ENCODE measurements at regions not wholly inside any gene's neighbourhood (a gene's known extent, or its start where the extent isn't known, plus 50 kb on each side); places are given as distances from the start of the nearest gene placed in this dataset.

DNA sequence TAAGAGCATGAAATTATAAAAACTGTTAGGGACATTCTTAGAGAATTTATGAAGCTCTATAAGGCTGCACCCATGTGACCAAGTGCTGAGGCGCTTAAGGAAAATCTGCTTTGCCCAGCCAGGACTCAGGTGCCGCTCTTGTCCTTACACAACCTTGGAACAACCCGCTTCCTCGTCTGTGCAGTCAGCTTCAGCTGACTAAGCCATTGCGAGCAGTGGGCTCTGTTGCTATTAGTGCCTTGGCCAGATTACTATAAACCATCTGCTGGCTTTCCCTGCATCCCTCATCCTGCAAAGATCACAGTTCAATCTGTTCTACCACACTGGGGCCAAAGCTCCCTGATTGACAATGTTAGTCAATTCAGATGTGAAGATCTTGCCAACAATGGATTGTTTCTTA, 89.1 kb upstream of the E2F3 start:
- in situ Hi-C loops (cut with MboI; ENCODE audit: low sequenced_read_pairs) = no loop called here

DNA sequence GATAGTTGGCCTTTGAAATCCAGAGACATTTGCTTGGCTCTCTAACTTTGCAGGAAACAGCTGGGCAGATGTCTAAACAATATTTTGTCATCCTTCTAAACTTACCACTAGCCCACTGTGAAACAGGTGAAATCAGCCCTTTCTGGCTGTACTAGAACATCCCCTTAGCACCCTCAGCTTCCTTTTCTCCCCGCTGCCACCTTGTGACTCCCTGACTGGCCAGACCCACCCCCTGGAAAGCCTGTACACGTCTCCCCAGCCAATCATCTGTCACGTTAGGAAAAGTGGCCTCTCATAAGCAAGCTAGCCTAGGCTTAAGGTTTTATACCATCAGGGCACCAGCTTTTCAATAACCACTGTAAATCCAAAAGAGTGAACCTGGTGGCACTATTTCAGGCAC, 88.6 kb upstream of the E2F3 start:
- in situ Hi-C loops (cut with MboI; ENCODE audit: low sequenced_read_pairs) = no loop called here

DNA sequence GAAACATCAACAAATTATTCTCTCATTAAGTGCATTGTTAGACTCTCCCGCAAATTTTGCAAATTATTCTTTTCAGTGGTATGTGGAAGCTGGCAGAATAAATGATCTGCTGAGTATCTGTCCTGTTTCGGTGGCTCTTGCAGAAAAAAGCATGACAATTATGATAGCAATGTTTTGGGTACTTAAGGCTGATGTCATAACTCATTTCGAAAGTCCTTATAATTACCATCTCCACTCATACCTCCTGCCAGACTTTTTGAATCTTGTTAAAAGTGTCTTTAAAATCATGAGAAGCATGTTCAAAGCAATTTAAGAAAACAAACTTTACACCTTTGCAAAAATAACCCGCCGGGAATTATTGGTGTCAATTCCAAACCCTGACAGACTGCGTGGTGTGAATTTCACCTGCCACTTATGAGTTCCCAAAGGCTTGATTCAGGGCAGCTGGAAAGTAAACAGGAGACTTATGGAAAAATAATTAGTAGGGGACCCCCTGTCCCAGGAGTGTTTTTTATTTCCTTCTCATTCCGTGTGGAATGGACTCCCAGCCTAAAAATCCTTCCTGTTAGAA, 87.6 kb upstream of the E2F3 start:
- in situ Hi-C loops (cut with MboI; ENCODE audit: low sequenced_read_pairs) = no loop called here

DNA sequence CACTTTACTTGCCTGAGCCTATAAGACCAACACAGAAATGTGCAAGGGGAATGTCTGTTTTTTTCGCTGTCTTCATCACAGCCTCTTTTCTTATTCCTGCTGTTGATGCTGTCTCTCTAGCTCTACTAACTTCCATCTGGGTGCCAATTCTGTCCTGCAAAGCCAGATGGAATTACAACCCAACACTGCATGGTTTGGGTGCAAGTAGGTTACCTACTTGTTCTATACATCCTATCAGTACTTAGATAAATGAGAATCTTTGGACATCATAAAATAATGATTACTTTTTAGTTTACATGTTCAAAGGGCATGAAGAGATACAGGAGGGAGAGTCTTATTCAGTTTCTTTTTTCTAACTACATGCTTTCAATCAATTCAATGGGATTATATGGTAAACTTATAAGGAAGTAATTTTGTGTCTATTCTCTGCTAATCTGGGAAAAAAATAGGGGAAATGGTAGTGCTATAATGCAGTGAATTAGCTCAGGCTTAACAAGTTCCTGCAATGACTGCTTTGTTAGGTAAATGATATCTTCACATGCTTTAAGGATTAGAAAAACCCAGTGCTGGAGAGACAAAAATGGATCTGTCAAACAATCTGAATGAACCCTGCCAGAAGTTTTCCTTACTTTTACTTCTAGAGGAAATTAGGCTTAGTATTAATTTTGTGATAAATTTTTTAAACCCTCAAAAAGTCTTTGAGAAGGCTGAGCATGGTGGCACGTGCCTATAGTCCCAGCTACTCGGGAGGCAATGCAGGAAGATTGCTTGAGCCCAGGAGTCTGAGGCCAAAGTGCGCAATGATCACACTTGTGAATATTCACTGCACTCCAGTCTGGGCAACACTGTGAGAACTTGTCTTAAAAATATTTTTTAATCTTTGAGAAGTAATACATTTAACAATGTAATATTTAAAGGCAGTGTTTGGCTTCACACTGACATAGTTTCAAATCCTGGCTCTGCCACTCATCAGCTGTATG, 86.5 kb upstream of the E2F3 start:
- in situ Hi-C loops (cut with MboI; ENCODE audit: low sequenced_read_pairs) = no loop called here

DNA sequence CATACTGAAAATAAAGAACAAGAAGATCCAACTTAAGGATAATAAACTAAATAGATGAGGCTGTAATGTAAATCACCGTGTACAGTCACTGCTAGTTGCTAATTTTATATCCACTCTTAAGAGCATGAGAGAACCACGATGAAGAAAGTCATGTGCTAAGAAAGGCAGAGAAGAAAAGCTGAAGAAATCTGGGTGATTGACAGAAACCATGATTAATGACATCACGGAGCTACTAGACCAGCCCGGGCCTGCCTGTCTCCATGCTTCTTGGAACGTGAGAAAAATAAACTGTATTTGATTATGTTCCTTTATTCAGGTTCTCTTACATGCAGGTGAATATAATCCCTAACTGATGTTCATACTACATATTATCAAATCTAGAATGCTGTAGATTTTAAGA, 84.2 kb upstream of the E2F3 start:
- in situ Hi-C loops (cut with MboI; ENCODE audit: low sequenced_read_pairs) = no loop called here

DNA sequence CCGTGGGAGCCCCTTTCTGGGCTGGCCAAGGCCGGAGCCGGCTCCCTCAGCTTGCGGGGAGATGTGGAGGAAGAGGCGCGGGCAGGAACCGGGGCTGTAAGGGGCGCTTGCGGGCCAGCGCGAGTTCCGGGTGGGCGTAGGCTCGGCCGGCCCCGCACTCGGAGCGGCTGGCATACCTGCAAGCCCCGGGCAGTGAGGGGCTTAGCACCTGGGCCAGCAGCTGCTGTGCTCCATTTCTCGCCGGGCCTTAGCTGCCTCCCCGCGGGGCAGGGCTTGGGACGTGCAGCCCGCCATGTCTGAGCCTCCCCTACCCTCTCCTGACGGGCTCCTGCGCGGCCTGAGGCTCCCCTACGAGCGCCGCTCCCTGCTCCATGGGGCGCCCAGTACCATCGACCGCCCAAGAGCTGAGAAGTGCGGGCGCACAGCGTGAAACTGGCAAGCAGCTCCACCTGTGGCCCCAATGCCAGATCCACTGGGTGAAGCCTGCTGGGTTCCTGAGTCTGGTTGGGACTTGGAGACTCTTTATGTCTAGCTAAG, 82.8 kb upstream of the E2F3 start:
- in situ Hi-C loops (cut with MboI; ENCODE audit: low sequenced_read_pairs) = no loop called here

DNA sequence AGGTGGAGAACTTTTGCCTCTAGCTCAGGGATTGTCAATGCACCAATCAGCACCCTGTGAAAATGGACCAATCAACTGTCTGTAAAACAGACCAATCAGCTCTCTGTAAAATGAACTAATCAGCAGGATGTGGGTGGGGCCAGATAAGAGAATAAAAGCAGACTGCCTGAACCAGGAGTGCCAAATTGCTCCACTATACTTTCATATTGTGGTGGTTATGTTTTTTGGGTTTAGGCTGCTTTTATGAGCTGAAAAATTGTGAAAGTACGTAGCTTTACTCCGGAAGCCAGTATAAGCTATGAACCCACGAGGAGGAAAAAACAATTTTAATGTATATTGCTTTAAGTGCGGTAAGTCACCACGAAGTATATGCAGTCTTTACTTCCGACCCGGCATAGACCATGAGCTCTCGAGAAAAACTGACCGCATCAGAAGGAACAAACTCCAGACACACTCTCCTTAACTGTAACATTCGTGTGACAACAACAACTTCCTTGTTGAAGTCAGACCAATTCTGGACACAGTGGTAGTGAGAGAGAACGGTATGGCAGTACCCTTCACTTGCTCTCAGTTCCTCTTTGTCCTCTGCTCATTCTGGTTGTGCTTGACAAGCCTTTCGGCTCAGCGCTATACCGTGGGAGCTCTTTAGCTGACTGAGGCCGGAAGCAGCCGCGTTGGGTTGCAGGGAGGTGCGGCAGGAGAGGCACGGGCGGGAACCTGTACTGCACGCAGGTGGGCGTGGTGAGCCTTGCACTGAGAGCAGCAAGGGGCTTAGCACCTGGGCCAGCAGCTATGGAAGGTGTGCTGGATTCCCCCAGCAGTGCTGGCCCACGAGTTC, 81.9 kb upstream of the E2F3 start:
- in situ Hi-C loops (cut with MboI; ENCODE audit: low sequenced_read_pairs) = no loop called here

DNA sequence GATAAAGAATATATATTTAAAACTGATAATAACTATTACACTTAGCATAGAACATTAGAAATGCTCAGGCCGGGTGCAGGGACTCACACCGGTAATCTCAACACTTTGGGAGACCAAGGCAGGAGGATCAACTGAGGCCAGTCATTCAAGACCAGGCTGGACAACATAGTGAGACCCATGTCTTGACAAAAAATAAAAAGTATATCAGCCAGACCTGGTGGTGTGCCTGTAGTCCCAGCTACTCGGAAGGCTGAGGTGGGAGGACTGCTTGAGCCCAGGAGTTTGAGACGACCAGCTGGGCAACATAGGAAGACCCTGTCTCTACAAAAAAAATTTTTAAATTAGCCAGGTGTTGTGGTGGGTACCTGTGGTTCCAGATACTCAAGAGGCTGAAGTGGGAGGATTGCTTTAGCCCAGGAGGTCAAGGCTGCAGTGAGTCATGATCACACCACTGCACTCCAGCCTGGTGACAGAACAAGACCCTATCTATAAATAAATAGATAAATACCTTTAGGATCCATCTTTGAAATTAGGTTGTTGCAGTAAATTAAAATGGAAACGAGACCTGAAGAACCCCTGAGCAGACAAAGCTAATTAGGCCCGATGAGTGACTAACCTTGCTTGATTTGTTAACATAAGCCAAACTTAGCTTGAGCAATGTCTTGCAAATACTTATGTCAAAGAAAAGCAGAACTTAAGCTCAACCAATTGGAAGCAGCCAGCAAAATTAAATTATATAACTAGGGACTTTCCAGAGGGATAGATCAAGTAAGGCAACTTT, 75.8 kb upstream of the E2F3 start:
- in situ Hi-C loops (cut with MboI; ENCODE audit: low sequenced_read_pairs) = no loop called here

DNA sequence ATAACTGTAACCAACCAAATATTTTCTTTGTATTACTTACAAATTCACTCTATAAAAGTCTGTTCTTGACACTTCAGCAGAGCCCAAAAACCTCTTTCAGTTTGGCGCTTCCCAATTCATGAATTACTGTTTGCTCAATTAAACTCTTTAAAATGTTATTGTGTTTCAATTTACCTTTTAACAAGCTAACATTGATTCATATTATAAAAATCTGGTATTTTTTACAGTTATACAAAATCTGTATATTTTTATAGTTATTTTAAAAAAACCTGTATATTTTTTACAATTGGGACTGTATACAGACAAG, 75.3 kb upstream of the E2F3 start:
- in situ Hi-C loops (cut with MboI; ENCODE audit: low sequenced_read_pairs) = no loop called here

DNA sequence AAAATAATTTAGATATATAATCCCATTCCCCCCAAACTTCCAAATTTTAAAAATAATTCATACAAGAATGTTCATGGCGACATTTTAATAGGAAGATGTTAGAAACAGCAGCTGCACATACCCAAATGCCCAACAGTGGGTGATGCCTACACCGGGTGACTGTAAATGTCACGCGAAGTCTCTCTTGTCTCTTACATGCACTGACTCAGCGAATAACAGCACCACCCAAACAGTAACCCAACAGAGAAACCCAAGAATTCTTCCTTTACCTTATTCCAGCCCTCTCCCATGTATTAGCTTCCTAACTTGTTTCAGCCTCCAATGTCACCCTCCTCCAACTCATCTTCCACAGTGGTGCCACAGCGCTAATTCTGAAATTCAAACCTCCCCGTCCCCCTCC, 74.5 kb upstream of the E2F3 start:
- in situ Hi-C loops (cut with MboI; ENCODE audit: low sequenced_read_pairs) = no loop called here

DNA sequence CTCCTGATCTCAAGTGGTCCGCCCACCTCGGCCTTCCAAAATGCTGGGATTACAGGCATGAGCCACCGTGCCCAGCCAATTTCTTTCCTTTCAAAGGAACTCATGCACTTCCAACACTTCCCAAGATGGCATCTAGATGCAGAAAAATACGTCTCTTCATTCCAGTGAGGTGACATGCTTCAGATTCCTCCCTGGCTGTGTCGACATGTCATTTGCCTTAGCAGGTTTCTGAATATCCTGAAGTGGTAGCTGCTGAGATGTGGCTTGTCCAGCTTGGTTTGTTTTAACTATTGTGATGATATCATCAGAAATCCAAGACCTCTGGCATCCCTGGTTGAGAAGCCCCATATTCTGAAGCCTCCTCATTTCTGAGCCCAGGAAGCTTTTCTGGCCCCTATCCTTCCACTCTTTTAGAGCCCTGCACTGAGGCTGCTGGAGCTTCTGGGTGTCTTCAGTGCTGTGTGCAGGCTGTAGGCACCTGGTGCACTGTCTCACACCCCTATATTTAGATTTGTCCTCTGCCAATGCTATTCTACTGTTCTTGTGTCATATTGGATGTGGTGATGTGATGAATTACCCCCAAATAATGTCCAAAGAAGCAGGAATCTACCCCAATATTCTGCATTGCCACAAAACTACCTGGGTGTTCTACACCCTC, 73.3 kb upstream of the E2F3 start:
- in situ Hi-C loops (cut with MboI; ENCODE audit: low sequenced_read_pairs) = no loop called here

DNA sequence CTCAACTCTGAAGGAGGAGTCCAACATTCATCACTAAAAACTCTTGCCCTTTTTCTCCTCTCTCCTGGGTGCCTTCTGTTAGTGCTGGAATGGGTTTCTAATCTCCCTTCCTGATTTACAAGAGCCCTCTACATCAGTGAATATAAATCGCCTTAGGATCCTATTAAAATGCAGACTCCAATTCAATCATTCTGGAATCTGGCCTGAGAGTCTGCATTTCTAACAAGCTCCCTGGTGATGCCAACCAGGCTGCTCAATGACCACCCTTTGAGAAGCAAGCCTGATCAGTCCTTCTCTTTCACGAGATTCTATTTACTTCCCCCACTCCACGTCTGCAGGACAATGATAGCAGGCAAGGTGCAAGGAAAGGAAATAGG, 72.8 kb upstream of the E2F3 start:
- in situ Hi-C loops (cut with MboI; ENCODE audit: low sequenced_read_pairs) = no loop called here

DNA sequence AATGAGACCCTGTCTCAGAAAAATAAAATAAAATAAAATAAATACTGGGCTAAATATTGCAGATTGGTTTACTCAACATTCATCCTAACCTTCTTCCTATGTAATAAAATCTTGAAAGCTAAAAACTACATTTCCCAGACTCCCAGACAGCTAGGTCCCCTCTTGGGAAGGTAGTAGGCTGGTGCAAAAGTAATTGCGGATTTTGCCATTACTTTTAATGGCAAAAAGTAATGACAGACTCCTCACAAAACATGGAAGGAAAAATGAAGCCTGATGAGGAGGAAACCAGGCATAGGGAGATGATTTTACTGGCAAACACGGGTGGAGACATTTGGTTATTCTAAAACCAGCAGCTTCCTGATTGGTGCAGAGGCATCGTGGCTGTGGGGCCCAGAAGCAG, 70.6 kb upstream of the E2F3 start:
- in situ Hi-C loops (cut with MboI; ENCODE audit: low sequenced_read_pairs) = no loop called here

DNA sequence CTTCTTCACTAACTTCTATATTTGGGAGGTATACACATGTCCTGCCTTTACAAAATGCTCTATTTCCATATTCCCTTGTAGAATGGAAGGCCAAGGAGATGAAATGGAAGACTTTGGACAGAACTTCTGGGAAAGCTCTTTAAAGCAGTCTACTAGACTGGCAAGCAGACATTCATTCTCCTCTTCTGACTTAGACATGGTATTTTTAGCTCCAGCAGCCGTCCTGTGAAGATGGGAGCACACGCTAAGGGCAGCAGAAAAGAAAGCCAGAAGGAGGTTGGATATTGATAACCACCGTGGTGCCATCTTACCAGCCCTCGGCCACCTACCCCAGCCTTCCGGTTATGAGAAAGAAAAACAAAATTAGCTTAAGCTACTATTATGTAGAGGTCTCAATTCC, 70.1 kb upstream of the E2F3 start:
- in situ Hi-C loops (cut with MboI; ENCODE audit: low sequenced_read_pairs) = no loop called here

DNA sequence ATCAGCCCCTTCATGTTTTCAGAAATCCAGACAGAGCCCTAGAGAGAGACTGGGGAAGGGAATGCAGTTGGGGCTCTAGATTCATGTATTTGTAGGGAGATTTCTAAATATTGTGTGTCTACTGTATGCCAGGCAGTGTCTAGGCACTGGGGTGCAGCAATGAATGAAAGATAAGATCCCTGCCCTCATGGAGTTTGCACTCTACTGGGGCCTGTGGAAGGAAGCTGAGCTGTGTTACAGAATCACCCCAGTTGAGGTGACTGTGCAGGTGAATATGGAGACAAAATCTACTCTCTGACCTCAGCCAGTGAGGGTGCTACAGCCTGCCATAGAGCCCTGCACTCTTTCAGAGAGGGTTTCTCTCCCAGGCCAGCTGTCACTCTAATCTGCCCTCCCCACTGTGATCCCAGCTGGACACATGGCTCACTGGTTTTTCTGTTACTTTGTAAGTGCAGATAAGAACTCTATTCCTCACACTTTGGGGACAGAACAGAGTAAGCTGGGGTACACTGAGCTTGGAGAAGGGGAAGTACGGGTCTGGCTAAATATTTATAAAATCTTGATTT, 69.2 kb upstream of the E2F3 start:
- in situ Hi-C loops (cut with MboI; ENCODE audit: low sequenced_read_pairs) = no loop called here

DNA sequence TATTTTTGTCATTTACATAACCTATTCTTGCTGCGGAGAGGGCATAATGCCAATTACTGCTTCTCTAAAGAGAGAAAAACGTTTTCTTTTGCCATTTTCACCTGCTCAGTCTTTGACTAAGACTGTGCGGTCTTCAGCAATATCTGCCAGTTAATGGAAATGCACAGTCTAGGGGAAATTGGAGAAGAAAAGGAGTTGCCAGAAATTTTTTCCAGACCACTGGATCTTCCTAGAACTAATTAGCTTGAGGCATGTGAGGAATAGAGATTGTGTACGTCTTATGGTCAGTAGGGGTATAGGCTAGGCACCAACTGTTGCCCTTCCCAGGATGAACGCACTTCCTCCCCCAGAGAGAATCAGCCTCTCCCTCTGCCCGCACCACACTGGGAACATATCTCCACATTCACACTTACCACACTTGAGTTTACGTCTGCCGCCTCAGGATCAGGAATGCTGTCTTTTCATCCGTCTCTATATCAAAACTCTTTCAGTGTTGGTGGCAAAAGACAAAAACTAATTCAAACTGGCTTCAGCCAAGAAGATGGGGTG, 67.9 kb upstream of the E2F3 start:
- in situ Hi-C loops (cut with MboI; ENCODE audit: low sequenced_read_pairs) = no loop called here

DNA sequence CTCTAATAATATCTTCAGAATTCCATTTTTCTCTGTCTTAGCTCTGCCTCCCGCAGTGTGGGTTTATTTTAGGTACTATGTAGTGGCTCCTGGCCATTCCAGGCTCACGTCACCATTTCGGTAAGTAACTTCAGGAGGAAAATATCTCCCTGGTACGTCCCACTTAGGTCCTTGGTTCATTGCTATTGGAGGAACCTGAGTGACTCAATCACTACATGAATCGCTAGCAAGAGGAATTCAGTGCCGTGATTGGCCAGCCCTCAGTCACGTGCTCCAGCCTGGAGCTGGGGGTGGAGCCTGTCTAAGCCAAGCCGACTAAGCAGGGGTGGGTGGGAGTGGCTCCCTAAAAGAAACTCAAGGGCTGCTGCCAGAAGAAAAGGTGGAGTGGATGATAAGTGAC, 67.3 kb upstream of the E2F3 start:
- in situ Hi-C loops (cut with MboI; ENCODE audit: low sequenced_read_pairs) = no loop called here

DNA sequence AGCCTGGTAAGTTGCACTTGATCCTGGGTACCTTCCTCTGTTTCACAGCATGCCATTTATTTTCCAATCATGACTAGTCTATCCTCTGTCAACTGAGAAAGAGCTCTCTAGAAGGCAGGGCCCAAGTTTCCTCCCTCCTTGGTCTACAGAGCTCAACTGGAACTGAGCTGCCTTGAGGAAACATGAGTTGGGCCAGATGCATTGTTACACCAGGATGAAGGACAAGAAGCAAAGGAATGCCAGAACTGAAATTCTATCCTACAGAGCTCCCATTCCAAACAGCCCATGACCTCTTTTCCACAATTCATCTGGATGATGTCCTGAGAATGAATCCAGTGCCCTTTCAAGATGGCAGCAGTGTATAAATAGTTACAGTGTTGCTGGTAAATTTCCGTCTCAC, 66.7 kb upstream of the E2F3 start:
- in situ Hi-C loops (cut with MboI; ENCODE audit: low sequenced_read_pairs) = no loop called here

DNA sequence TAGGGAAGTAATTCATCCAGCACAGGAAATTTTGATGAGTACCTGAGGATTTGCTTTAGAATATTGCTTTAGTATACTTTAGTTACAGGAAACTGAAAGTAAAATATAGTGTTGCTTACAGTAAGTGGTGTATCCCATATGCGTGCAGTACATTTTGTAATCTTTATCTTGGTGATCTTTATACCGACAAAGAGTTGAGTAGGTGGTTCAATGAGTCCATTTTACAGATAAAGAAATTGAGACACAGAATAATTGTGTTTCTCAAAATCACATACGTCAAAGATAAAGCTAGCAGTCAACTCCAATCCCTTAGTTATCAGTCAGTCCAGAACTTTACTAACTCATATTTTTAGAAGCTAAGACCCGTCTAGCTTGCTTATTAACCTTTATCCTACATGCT, 65.8 kb upstream of the E2F3 start:
- in situ Hi-C loops (cut with MboI; ENCODE audit: low sequenced_read_pairs) = no loop called here

DNA sequence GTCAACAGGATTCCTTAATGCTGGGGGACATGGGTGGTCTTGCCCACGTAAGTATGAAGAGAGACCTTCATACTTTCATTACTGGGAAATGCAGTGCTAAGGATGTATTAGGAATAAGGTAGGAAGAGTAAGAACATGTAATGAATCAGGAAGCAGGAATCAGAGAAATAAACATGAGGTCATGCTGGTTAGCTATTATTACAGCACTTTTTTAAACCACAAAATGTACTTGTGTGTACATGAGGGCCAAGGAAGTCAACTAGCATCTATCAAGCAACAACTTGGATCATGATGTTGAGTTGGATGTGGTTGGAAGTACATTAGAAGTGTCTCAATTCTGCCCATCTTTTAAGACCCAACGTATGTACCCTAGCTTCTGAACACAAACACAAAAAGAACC, 63.5 kb upstream of the E2F3 start:
- in situ Hi-C loops (cut with MboI; ENCODE audit: low sequenced_read_pairs) = no loop called here
